ENCODE measurements at regions not wholly inside any gene's neighbourhood (a gene's known extent, or its start where the extent isn't known, plus 50 kb on each side); places are given as distances from the start of the nearest gene placed in this dataset.

GRCh38 chr5:20572614-20573013 lies 584.6 kb upstream of the CDH18 start:
- Mint-ChIP-seq H3K36me3 (ENCODE audit: low read depth) (no peaks in the 10 kb centered on the region), H3K9me3 (peaks cover 2% of the 10 kb centered on the region), H3K27me3 (no peaks in the 10 kb centered on the region), H3K4me1 (no peaks in the 10 kb centered on the region), H3K4me3 (no peak overlapping the region), H3K27ac (no peak overlapping the region)
- intact Hi-C loops (cut with micrococcal nuclease), result no loop called here
- POLR2A ChIA-PET, result no interaction called here
- TF ChIP-seq CTCF (IDR thresholded peaks at IDR 0.05), result no peak
- CTCF ChIA-PET, result no interaction called here
- ATAC-seq (ENCODE audit: low read depth) (no peak), DNase-seq (no peak)

GRCh38 chr5:20570486-20570885 lies 582.5 kb upstream of the CDH18 start:
- Mint-ChIP-seq H3K9me3 (peaks cover 2% of the 10 kb centered on the region), H3K4me1 (no peaks in the 10 kb centered on the region), H3K27ac (no peak overlapping the region), H3K36me3 (ENCODE audit: low read depth) (no peaks in the 10 kb centered on the region), H3K4me3 (no peak overlapping the region), H3K27me3 (no peaks in the 10 kb centered on the region)
- CTCF ChIA-PET, result no interaction called here
- TF ChIP-seq CTCF (IDR thresholded peaks at IDR 0.05), result no peak
- ATAC-seq (ENCODE audit: low read depth) (no peak), DNase-seq (no peak)
- POLR2A ChIA-PET, result no interaction called here
- intact Hi-C loops (cut with micrococcal nuclease), result no loop called here

GRCh38 chr5:20562544-20562943 lies 574.5 kb upstream of the CDH18 start:
- Mint-ChIP-seq H3K9me3 (no peaks in the 10 kb centered on the region), H3K27me3 (no peaks in the 10 kb centered on the region), H3K4me1 (no peaks in the 10 kb centered on the region), H3K4me3 (no peak overlapping the region), H3K36me3 (ENCODE audit: low read depth) (no peaks in the 10 kb centered on the region), H3K27ac (no peak overlapping the region)
- POLR2A ChIA-PET, result no interaction called here
- TF ChIP-seq CTCF (IDR thresholded peaks at IDR 0.05), result no peak
- DNase-seq (no peak), ATAC-seq (ENCODE audit: low read depth) (no peak)
- CTCF ChIA-PET, result no interaction called here
- intact Hi-C loops (cut with micrococcal nuclease), result no loop called here

- no peak for TF ChIP-seq CTCF (IDR thresholded peaks at IDR 0.05)
- peaks cover 2% of the 10 kb centered on the region for H3K9me3 Mint-ChIP-seq
- CTCF ChIA-PET, result no interaction called here
- DNase-seq (no peak), ATAC-seq (ENCODE audit: low read depth) (no peak)
- H3K4me3 Mint-ChIP-seq, result no peak overlapping the region
- POLR2A ChIA-PET, result no interaction called here
- intact Hi-C loops (cut with micrococcal nuclease), result no loop called here
- no peak overlapping the region for H3K27ac Mint-ChIP-seq
- no peaks in the 10 kb centered on the region for H3K4me1 Mint-ChIP-seq
- no peaks in the 10 kb centered on the region for H3K36me3 Mint-ChIP-seq (ENCODE audit: low read depth)
- no peaks in the 10 kb centered on the region for H3K27me3 Mint-ChIP-seq
Observed at GRCh38 chr5:20559845-20560244, 571.8 kb upstream of the CDH18 start.

GRCh38 chr5:20556115-20556763 lies 568.2 kb upstream of the CDH18 start:
- Mint-ChIP-seq H3K27ac (no peak overlapping the region), H3K27me3 (no peaks in the 10 kb centered on the region), H3K9me3 (peaks cover 2% of the 10 kb centered on the region), H3K36me3 (ENCODE audit: low read depth) (no peaks in the 10 kb centered on the region), H3K4me3 (no peak overlapping the region), H3K4me1 (no peaks in the 10 kb centered on the region)
- CTCF ChIA-PET, result no interaction called here
- no peak for TF ChIP-seq CTCF (IDR thresholded peaks at IDR 0.05)
- intact Hi-C loops (cut with micrococcal nuclease), result no loop called here
- DNase-seq, result no peak
- POLR2A ChIA-PET, result no interaction called here
- no peak for ATAC-seq (ENCODE audit: low read depth)

Data from activated B cell treated with CpG ODN at 0.5 μM for 24 hours (primary cell).